ENCODE measurements at regions not wholly inside any gene's neighbourhood (a gene's known extent, or its start where the extent isn't known, plus 50 kb on each side); places are given as distances from the start of the nearest gene placed in this dataset.

GRCh38 chr5:35513612-35514011 is 104.1 kb upstream of the SPEF2 start:
- H3K36me3 ChIP-seq, result no peaks in the 10 kb centered on the region
- no peaks in the 10 kb centered on the region for H3K4me1 ChIP-seq
- TF ChIP-seq CTCF (IDR thresholded peaks at IDR 0.05), result no peak
- ATAC-seq (no peak), DNase-seq (no peak)
- no peak overlapping the region for H3K4me3 ChIP-seq
- no peak overlapping the region for H3K27ac ChIP-seq
- H3K9me3 ChIP-seq, result no peaks in the 10 kb centered on the region
- intact Hi-C loops (cut with DNase I), result no loop called here
- H3K27me3 ChIP-seq, result no peaks in the 10 kb centered on the region

- Histone ChIP-seq H3K27ac (no peak overlapping the region), H3K9me3 (peaks cover 19% of the 10 kb centered on the region), H3K4me3 (no peak overlapping the region), H3K36me3 (no peaks in the 10 kb centered on the region), H3K27me3 (no peaks in the 10 kb centered on the region), H3K4me1 (no peaks in the 10 kb centered on the region)
- no peak for TF ChIP-seq CTCF (IDR thresholded peaks at IDR 0.05)
- DNase-seq (no peak), ATAC-seq (no peak)
- intact Hi-C loops (cut with DNase I), result no loop called here
Observed at GRCh38 chr5:35502206-35502605, 115.5 kb upstream of the SPEF2 start.

- Histone ChIP-seq H3K9me3 (no peaks in the 10 kb centered on the region), H3K4me3 (no peak overlapping the region), H3K27me3 (no peaks in the 10 kb centered on the region), H3K4me1 (no peaks in the 10 kb centered on the region), H3K36me3 (no peaks in the 10 kb centered on the region), H3K27ac (no peak overlapping the region)
- no peak for ATAC-seq
- intact Hi-C loops (cut with DNase I), result no loop called here
- no peak for DNase-seq
- TF ChIP-seq CTCF (IDR thresholded peaks at IDR 0.05), result no peak
Observed at GRCh38 chr5:35488791-35489190, 128.9 kb upstream of the SPEF2 start.

GRCh38 chr5:35488055-35488454 is 129.6 kb upstream of the SPEF2 start:
- intact Hi-C loops (cut with DNase I), result no loop called here
- Histone ChIP-seq H3K36me3 (no peaks in the 10 kb centered on the region), H3K4me1 (no peaks in the 10 kb centered on the region)

GRCh38 chr5:35487233-35488025 is 130.2 kb upstream of the SPEF2 start:
- intact Hi-C loops (cut with DNase I), result no loop called here
- TF ChIP-seq CTCF (IDR thresholded peaks at IDR 0.05), result no peak
- H3K27me3 ChIP-seq, result no peaks in the 10 kb centered on the region
- DNase-seq, result no peak
- no peak overlapping the region for H3K27ac ChIP-seq
- H3K4me3 ChIP-seq, result no peak overlapping the region
- no peaks in the 10 kb centered on the region for H3K4me1 ChIP-seq
- no peak for ATAC-seq
- no peaks in the 10 kb centered on the region for H3K36me3 ChIP-seq
- no peaks in the 10 kb centered on the region for H3K9me3 ChIP-seq

More at GRCh38 chr5:35488055-35488454, 129.6 kb upstream of the SPEF2 start:
- Histone ChIP-seq H3K4me3 (no peak overlapping the region), H3K27me3 (no peaks in the 10 kb centered on the region), H3K27ac (no peak overlapping the region), H3K9me3 (no peaks in the 10 kb centered on the region)
- TF ChIP-seq CTCF (IDR thresholded peaks at IDR 0.05), result no peak
- DNase-seq, result no peak
- no peak for ATAC-seq
